Peyer's patch (tissue), 4 donors: ENCODE measurements at regions not wholly inside any gene's neighbourhood (a gene's known extent, or its start where the extent isn't known, plus 50 kb on each side); places are given as distances from the start of the nearest gene placed in this dataset.

Experiments
- CTCF ChIP-seq, 6 experiments: fragments of 450-650 bp in 4 of 6; fragments of 200-600 bp in 2 of 6; sonication (generic) in 1 of 6; IDR thresholded peaks; one replicate each; pipeline ENCODE4 v1.5.1; 2017 to 2019; ENCODE audit warnings: antibody characterized with exemption in 6 of 6, mild to moderate bottlenecking in 3 of 6, moderate library complexity in 1 of 6
- POLR2A ChIP-seq, 2 donors: fragments of 450-650 bp; IDR thresholded peaks; one replicate each; pipeline ENCODE4 v1.5.1; 2017; ENCODE audit warnings: antibody characterized with exemption in 2 of 2, mild to moderate bottlenecking in 2 of 2, moderate library complexity in 2 of 2

GRCh38 chr3:127407026-127407939 is 119.4 kb upstream of the PRR20G start:
- TF ChIP-seq CTCF (IDR thresholded peaks at IDR 0.05) (no peak), POLR2A (IDR thresholded peaks at IDR 0.05) (no peak)
